HCT116 (cell line): ENCODE measurements at regions not wholly inside any gene's neighbourhood (a gene's known extent, or its start where the extent isn't known, plus 50 kb on each side); places are given as distances from the start of the nearest gene placed in this dataset.

Experiments used
- ATAC-seq: fragments of 200-7000 bp; cut with Tn5 transposase; 2 replicates; pipeline ENCODE4 v1.9.1; 2020; ENCODE audit warnings: mild to moderate bottlenecking, moderate library complexity
- BruUV-seq: library from RNA; stranded (reverse); fragments of 400-500 nt; replicated peaks from 2 replicates; lab custom pipeline; 2021; lab: Mats Ljungman, UMichigan
- CTCF ChIA-PET: fragments of 300-600 bp; sonication (Branson Sonifier 250); formaldehyde crosslinking; loops from one replicate; lab custom pipeline; 2021; ENCODE audit warnings: antibody characterized with exemption; lab: Charles Lee
- POLR2A ChIA-PET: fragments of 300-600, 350-600 bp; sonication (Branson Sonifier 250); formaldehyde crosslinking; loops from one replicate; lab custom pipeline; 2021; ENCODE audit warnings: antibody characterized with exemption; lab: Charles Lee
- RAD21 ChIA-PET, 2 experiments: fragments of 300-600 bp; sonication (Branson Sonifier 250); formaldehyde crosslinking; loops; one replicate each; lab custom pipeline; 2023; ENCODE audit warnings: low total read pairs in 2 of 2; ENCODE audit not compliant: uncharacterized antibody in 2 of 2, unreplicated experiment in 2 of 2, low non-redundant PET in 1 of 2; lab: Charles Lee
- DNase-seq: peaks from one replicate; pipeline ENCODE4 v3.0.0-alpha.2; 2010; ENCODE audit warnings: low read depth, low spot score
- H2AFZ ChIP-seq: fragments of 200-600 bp; shearing (Covaris generic), sonication (generic); 2 replicates; pipeline ENCODE4 v1.6.1; 2017; ENCODE audit warnings: low read depth, mixed run types, mixed read lengths, antibody characterized with exemption, low read length; ENCODE audit not compliant: poor library complexity, severe bottlenecking
- H3K27ac ChIP-seq: 2 replicates; pipeline ENCODE4 v1.5.1; 2012; ENCODE audit warnings: low read depth, low read length
- H3K27me3 ChIP-seq: fragments of 200-600 bp; sonication (generic); 2 replicates; pipeline ENCODE4 v1.6.1; 2016; ENCODE audit warnings: mixed run types, low read length, mixed read lengths; ENCODE audit not compliant: insufficient read depth
- H3K36me3 ChIP-seq, 2 experiments: fragments of 200-500 bp in 1 of 2; fragments of 200-600 bp in 1 of 2; sonication (Bioruptor generic) in 1 of 2; sonication (generic) in 1 of 2; 2 replicates each; pipeline versions ENCODE4 v1.5.1 to v1.6.1; 2014 to 2016; ENCODE audit warnings: low read length in 2 of 2, inconsistent platforms in 1 of 2, mixed read lengths in 1 of 2, mixed run types in 1 of 2; ENCODE audit not compliant: insufficient read depth in 2 of 2, control insufficient read depth in 1 of 2
- H3K4me1 ChIP-seq, 2 experiments: fragments of 200-600 bp in 1 of 2; sonication (generic) in 1 of 2; 2 replicates each; pipeline versions ENCODE4 v1.5.1 to v1.6.1; 2012 to 2017; ENCODE audit warnings: low read length in 2 of 2, inconsistent platforms in 1 of 2, mild to moderate bottlenecking in 1 of 2, mixed read lengths in 1 of 2, mixed run types in 1 of 2, moderate library complexity in 1 of 2; ENCODE audit not compliant: insufficient read depth in 2 of 2, control insufficient read depth in 1 of 2
- H3K4me2 ChIP-seq: fragments of 200-600 bp; sonication (generic); 2 replicates; pipeline ENCODE4 v1.6.1; 2017; ENCODE audit warnings: mixed run types, low read length, mixed read lengths
- H3K4me3 ChIP-seq, 2 experiments: fragments of 200-600 bp in 1 of 2; sonication (generic) in 1 of 2; replicated peaks in 1 of 2; 2 replicates each; pipeline ENCODE4 v1.5.1; 2011 to 2016; ENCODE audit warnings: low read length in 2 of 2, control low read depth in 1 of 2, low read depth in 1 of 2, mild to moderate bottlenecking in 1 of 2, mixed read lengths in 1 of 2, mixed run types in 1 of 2
- H3K79me2 ChIP-seq: fragments of 200-600 bp; sonication (generic); 2 replicates; pipeline ENCODE4 v1.6.1; 2017; ENCODE audit warnings: mild to moderate bottlenecking, mixed run types, low read length, moderate library complexity, mixed read lengths; ENCODE audit not compliant: insufficient read depth
- H3K9ac ChIP-seq: fragments of 200-600 bp; sonication (generic); 2 replicates; pipeline ENCODE4 v1.6.1; 2016; ENCODE audit warnings: low read length, mixed read lengths
- H3K9me2 ChIP-seq: fragments of 200-600 bp; sonication (generic), shearing (Covaris generic); 2 replicates; pipeline ENCODE4 v1.6.1; 2017; ENCODE audit warnings: mixed run types, mild to moderate bottlenecking, moderate library complexity; ENCODE audit not compliant: insufficient read depth
- H3K9me3 ChIP-seq, 2 experiments: fragments of 200-500 bp in 1 of 2; fragments of 200-600 bp in 1 of 2; sonication (Bioruptor generic) in 1 of 2; sonication (generic) in 1 of 2; 2 replicates each; pipeline ENCODE4 v1.6.1; 2014 to 2017; ENCODE audit warnings: low read length in 2 of 2, mixed read lengths in 2 of 2, inconsistent platforms in 1 of 2, low read depth in 1 of 2, mild to moderate bottlenecking in 1 of 2, mixed run types in 1 of 2, moderate library complexity in 1 of 2; ENCODE audit not compliant: control insufficient read depth in 1 of 2, insufficient read depth in 1 of 2
- H4K20me1 ChIP-seq: fragments of 200-600 bp; sonication (generic), shearing (Covaris generic); 2 replicates; pipeline ENCODE4 v1.6.1; 2017; ENCODE audit warnings: mixed run types, mild to moderate bottlenecking, moderate library complexity; ENCODE audit not compliant: insufficient read depth
- ATF3 ChIP-seq: IDR thresholded peaks from 2 replicates; pipeline ENCODE4 v1.6.1; 2012
- CBX3 ChIP-seq: IDR thresholded peaks from 2 replicates; pipeline ENCODE4 v1.6.1; 2012; ENCODE audit warnings: low read depth
- CEBPB ChIP-seq: IDR thresholded peaks from 2 replicates; pipeline ENCODE4 v1.6.1; 2012; ENCODE audit warnings: low read depth
- EGR1 ChIP-seq: IDR thresholded peaks from 2 replicates; pipeline ENCODE4 v1.6.1; 2012; ENCODE audit warnings: low read depth
- ELF1 ChIP-seq: IDR thresholded peaks from 2 replicates; pipeline ENCODE4 v1.6.1; 2012; ENCODE audit warnings: low read depth, borderline replicate concordance
- EZH2 ChIP-seq: fragments of 200-600 bp; sonication (generic); IDR thresholded peaks from 2 replicates; pipeline ENCODE4 v1.6.1; 2017; ENCODE audit warnings: antibody characterized with exemption, mixed run types
- EZH2phosphoT487 ChIP-seq: fragments of 200-600 bp; IDR thresholded peaks from 2 replicates; pipeline ENCODE4 v1.6.1; 2018; ENCODE audit warnings: antibody characterized with exemption, borderline replicate concordance
- JUND ChIP-seq: IDR thresholded peaks from 2 replicates; pipeline ENCODE4 v1.6.1; 2012
- MAX ChIP-seq: IDR thresholded peaks from 2 replicates; pipeline ENCODE4 v1.6.1; 2012
- POLR2A ChIP-seq: IDR thresholded peaks from 2 replicates; pipeline ENCODE4 v1.7.0; 2011; ENCODE audit warnings: borderline replicate concordance; ENCODE audit not compliant: insufficient read depth, insufficient read length; ENCODE audit errors: extremely low read depth
- POLR2AphosphoS5 ChIP-seq: IDR thresholded peaks from 2 replicates; pipeline ENCODE4 v1.6.1; 2011; ENCODE audit warnings: mild to moderate bottlenecking, low read depth, low read length, moderate library complexity
- SP1 ChIP-seq: IDR thresholded peaks from 2 replicates; pipeline ENCODE4 v1.6.1; 2012; ENCODE audit warnings: low read depth
- SRF ChIP-seq: IDR thresholded peaks from 2 replicates; pipeline ENCODE4 v1.6.1; 2012; ENCODE audit warnings: low read depth
- YY1 ChIP-seq: IDR thresholded peaks from 2 replicates; pipeline ENCODE4 v1.6.1; 2011; ENCODE audit warnings: low read length, low read depth, moderate library complexity, mild to moderate bottlenecking; ENCODE audit not compliant: insufficient replicate concordance; ENCODE audit errors: extremely low read depth
- ZBTB33 ChIP-seq: IDR thresholded peaks from 2 replicates; pipeline ENCODE4 v1.6.1; 2011; ENCODE audit warnings: mild to moderate bottlenecking, low read length, moderate library complexity; ENCODE audit not compliant: insufficient replicate concordance; ENCODE audit errors: extremely low read depth
- intact Hi-C: fragments of 100-400 bp; cut with micrococcal nuclease; formaldehyde crosslinking; loops from 2 replicates; pipeline ENCODE4 v1.10.0; 2022

- no peaks in the 10 kb centered on the region for H3K36me3 ChIP-seq
- no peak overlapping the region for H3K27ac ChIP-seq
- ChIA-PET POLR2A (no interaction called here), RAD21 (no interaction called here), CTCF (no interaction called here)
- intact Hi-C loops, result no loop called here
- no peak for DNase-seq
- no TSS peak for BruUV-seq
- no peak for ATAC-seq
- no peak overlapping the region for H3K4me3 ChIP-seq
- no peak overlapping the region for H3K4me2 ChIP-seq
- no peak overlapping the region for H2AFZ ChIP-seq
- H4K20me1 ChIP-seq, result no peaks in the 10 kb centered on the region
- no peak for TF ChIP-seq EGR1
- TF ChIP-seq EZH2phosphoT487, result no peak
- TF ChIP-seq SRF, result no peak
- no peak for TF ChIP-seq POLR2AphosphoS5
- no peak for TF ChIP-seq SP1
- no peak for TF ChIP-seq MAX
- no peak for TF ChIP-seq ELF1
- no peak for TF ChIP-seq EZH2
- no peak for TF ChIP-seq YY1
- no peak for TF ChIP-seq CEBPB
- no peak for TF ChIP-seq JUND
- no peak for TF ChIP-seq CBX3
- no peak for TF ChIP-seq POLR2A
- TF ChIP-seq ATF3, result no peak
- no peak for TF ChIP-seq ZBTB33
- no peaks in the 10 kb centered on the region; the same call in 1 of the 2 replicates for H3K27me3 ChIP-seq
- no peaks in the 10 kb centered on the region for H3K79me2 ChIP-seq
- H3K9me3 ChIP-seq, result no peaks in the 10 kb centered on the region
- no peaks in the 10 kb centered on the region; the same call in 1 of the 2 replicates for H3K9me2 ChIP-seq
- no peak overlapping the region for H3K9ac ChIP-seq
- H3K4me1 ChIP-seq, result peaks cover 16 to 22% of the 10 kb centered on the region in 2 experiments
Measured at GRCh38 chr16:17568239-17568638, 97.5 kb upstream of the XYLT1 start.
